Panc1 (cell line): ENCODE measurements at regions not wholly inside any gene's neighbourhood (a gene's known extent, or its start where the extent isn't known, plus 50 kb on each side); places are given as distances from the start of the nearest gene placed in this dataset.

Experiments
- ATAC-seq: fragments of 200-7000 bp; cut with Tn5 transposase; 2 replicates; pipeline ENCODE4 v1.9.1; 2020; ENCODE audit warnings: mild to moderate bottlenecking, moderate library complexity
- BruUV-seq: library from RNA; stranded (reverse); fragments of 400-500 nt; replicated peaks from 2 replicates; lab custom pipeline; 2021; lab: Mats Ljungman, UMichigan
- CTCF ChIA-PET: fragments of 300-600 bp; sonication (Branson Sonifier 250); formaldehyde crosslinking; loops from one replicate; lab custom pipeline; 2022; ENCODE audit warnings: antibody characterized with exemption; lab: Charles Lee
- POLR2A ChIA-PET: fragments of 300-600 bp; sonication (Branson Sonifier 250); formaldehyde crosslinking; loops from one replicate; lab custom pipeline; 2022; ENCODE audit warnings: antibody characterized with exemption; lab: Charles Lee
- DNase-seq: peaks from one replicate; pipeline ENCODE4 v3.0.0-alpha.2; 2010; ENCODE audit warnings: low read depth, low spot score
- H3K27ac ChIP-seq: 2 replicates; pipeline ENCODE4 v1.5.1; 2011; ENCODE audit warnings: mild to moderate bottlenecking, low read length, inconsistent platforms
- H3K27me3 ChIP-seq: fragments of 200-500 bp; sonication (Bioruptor generic); 2 replicates; pipeline ENCODE4 v1.6.0; 2014; ENCODE audit warnings: low read length, inconsistent platforms; ENCODE audit not compliant: control insufficient read depth, insufficient read depth
- H3K36me3 ChIP-seq: fragments of 200-500 bp; sonication (Bioruptor generic); 2 replicates; pipeline ENCODE4 v1.5.1; 2014; ENCODE audit warnings: inconsistent platforms, mild to moderate bottlenecking, low read length, moderate library complexity; ENCODE audit not compliant: control insufficient read depth, insufficient read depth
- H3K4me1 ChIP-seq: 2 replicates; pipeline ENCODE4 v1.5.1; 2011; ENCODE audit warnings: inconsistent platforms, mild to moderate bottlenecking, low read length, moderate library complexity; ENCODE audit not compliant: control insufficient read depth, insufficient read depth
- H3K4me3 ChIP-seq, 2 experiments: 2 replicates each; pipeline ENCODE4 v1.5.1; 2011 to 2012; ENCODE audit warnings: low read depth in 2 of 2, low read length in 2 of 2, mild to moderate bottlenecking in 2 of 2, inconsistent platforms in 1 of 2, moderate library complexity in 1 of 2
- H3K9me3 ChIP-seq: fragments of 200-500 bp; sonication (Bioruptor generic); 2 replicates; pipeline ENCODE4 v1.5.1; 2014; ENCODE audit warnings: low read depth, mild to moderate bottlenecking, inconsistent platforms, low read length, moderate library complexity; ENCODE audit not compliant: control insufficient read depth, insufficient read depth
- POLR2AphosphoS5 ChIP-seq: IDR thresholded peaks from 2 replicates; pipeline ENCODE4 v1.6.1; 2012; ENCODE audit warnings: mild to moderate bottlenecking, low read depth, low read length, moderate library complexity
- REST ChIP-seq, 2 experiments: IDR thresholded peaks; 2 replicates each; pipeline ENCODE4 v1.6.1; 2011 to 2012; ENCODE audit warnings: low read depth in 2 of 2, control low read depth in 1 of 2, low read length in 1 of 2, mild to moderate bottlenecking in 1 of 2, moderate library complexity in 1 of 2; ENCODE audit not compliant: insufficient read depth in 1 of 2
- SIN3A ChIP-seq: IDR thresholded peaks from 2 replicates; pipeline ENCODE4 v1.6.1; 2012; ENCODE audit warnings: low read depth, mild to moderate bottlenecking, low read length, moderate library complexity, borderline replicate concordance; ENCODE audit not compliant: insufficient read depth
- TCF7L2 ChIP-seq: IDR thresholded peaks from 2 replicates; pipeline ENCODE4 v1.6.1; 2011; ENCODE audit warnings: mild to moderate bottlenecking, low read depth, low read length, inconsistent platforms
- in situ Hi-C: cut with HindIII; loops from 2 replicates; pipeline ENCODE4 v1.10.0; 2016; ENCODE audit warnings: low sequenced_read_pairs, low pct_unique_long_range_greater_than_20kb
- intact Hi-C: fragments of 100-400 bp; cut with micrococcal nuclease; formaldehyde crosslinking; loops from one replicate; pipeline ENCODE4 v1.10.0; 2022; ENCODE audit not compliant: unreplicated experiment
- TF ChIP-seq, protein P1 (sequence below): fragments of 450-650 bp; IDR thresholded peaks from 2 replicates; pipeline ENCODE4 v1.5.1; 2017; ENCODE audit warnings: mild to moderate bottlenecking

DNA sequence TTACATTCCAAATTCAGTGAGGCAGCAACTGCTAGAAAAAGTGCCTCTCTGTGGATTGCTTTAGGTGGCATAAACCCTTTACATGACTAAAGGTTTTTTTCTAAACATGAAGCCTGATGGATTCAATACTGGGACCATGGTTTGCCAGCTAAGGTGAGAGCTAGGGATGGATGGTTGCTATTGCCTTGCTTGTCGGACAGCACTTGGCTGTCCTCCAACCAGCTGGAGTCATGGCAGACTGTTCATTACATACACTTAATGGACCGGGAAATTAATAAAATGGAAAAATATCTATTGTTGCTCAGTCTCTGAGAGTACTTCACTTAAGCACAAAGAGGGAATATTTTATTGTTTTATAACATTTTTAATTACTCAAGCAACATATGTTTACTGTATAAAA, 116.9 kb upstream of the TRPC7 start:
- intact Hi-C loops: no loop called here
- H3K4me3 ChIP-seq: no peak overlapping the region
- no TSS peak for BruUV-seq
- no peaks in the 10 kb centered on the region for H3K27me3 ChIP-seq
- H3K27ac ChIP-seq: no peak overlapping the region
- ATAC-seq: no peak
- no peak for DNase-seq
- ChIA-PET POLR2A (no interaction called here), CTCF (no interaction called here)
- no peaks in the 10 kb centered on the region for H3K36me3 ChIP-seq
- H3K9me3 ChIP-seq: no peaks in the 10 kb centered on the region
- H3K4me1 ChIP-seq: no peaks in the 10 kb centered on the region
- TF ChIP-seq SIN3A: no peak
- TF ChIP-seq TCF7L2: no peak
- TF ChIP-seq, protein P1, sequence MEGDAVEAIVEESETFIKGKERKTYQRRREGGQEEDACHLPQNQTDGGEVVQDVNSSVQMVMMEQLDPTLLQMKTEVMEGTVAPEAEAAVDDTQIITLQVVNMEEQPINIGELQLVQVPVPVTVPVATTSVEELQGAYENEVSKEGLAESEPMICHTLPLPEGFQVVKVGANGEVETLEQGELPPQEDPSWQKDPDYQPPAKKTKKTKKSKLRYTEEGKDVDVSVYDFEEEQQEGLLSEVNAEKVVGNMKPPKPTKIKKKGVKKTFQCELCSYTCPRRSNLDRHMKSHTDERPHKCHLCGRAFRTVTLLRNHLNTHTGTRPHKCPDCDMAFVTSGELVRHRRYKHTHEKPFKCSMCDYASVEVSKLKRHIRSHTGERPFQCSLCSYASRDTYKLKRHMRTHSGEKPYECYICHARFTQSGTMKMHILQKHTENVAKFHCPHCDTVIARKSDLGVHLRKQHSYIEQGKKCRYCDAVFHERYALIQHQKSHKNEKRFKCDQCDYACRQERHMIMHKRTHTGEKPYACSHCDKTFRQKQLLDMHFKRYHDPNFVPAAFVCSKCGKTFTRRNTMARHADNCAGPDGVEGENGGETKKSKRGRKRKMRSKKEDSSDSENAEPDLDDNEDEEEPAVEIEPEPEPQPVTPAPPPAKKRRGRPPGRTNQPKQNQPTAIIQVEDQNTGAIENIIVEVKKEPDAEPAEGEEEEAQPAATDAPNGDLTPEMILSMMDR: no peak
- no peak for TF ChIP-seq REST (IDR thresholded peaks at IDR 0.05; ENCODE audit: insufficient read depth in 1 of 2, low read depth in 2 of 2, low read length in 1 of 2)
- TF ChIP-seq POLR2AphosphoS5: no peak
- in situ Hi-C loops: no loop called here

DNA sequence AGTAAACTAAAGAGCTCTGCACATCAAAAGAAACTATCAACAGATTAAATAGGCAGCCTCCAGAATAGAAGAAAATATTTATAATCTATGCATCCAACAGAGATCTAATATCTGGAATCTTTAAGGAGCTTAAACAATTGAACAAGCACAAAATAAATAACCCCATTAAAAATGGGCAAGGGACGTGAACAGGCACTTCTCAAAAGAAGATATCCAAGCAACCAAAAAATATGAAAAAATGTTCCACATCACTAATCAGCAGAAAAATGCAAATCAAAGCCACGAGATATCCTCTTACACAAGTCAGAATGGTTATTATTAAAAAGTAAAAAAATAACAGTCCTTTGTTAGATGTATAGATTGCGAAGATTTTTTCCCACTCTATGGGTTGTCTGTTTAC, 109.1 kb upstream of the TRPC7 start:
- no TSS peak for BruUV-seq
- CTCF ChIA-PET: no interaction called here
- Histone ChIP-seq H3K27me3 (no peaks in the 10 kb centered on the region), H3K4me1 (no peaks in the 10 kb centered on the region), H3K27ac (no peak overlapping the region), H3K9me3 (no peaks in the 10 kb centered on the region), H3K4me3 (no peak overlapping the region), H3K36me3 (no peaks in the 10 kb centered on the region)
- POLR2A ChIA-PET: no interaction called here
- intact Hi-C loops: no loop called here
- DNase-seq (no peak), ATAC-seq (no peak)
- in situ Hi-C loops: no loop called here
- TF ChIP-seq TCF7L2 (no peak), POLR2AphosphoS5 (no peak), REST (IDR thresholded peaks at IDR 0.05; ENCODE audit: insufficient read depth in 1 of 2, low read depth in 2 of 2, low read length in 1 of 2) (no peak), SIN3A (no peak)
- TF ChIP-seq, protein P1: no peak
